Right kidney (tissue), 1 donor: ENCODE measurements at regions not wholly inside any gene's neighbourhood (a gene's known extent, or its start where the extent isn't known, plus 50 kb on each side); places are given as distances from the start of the nearest gene placed in this dataset.
"Not testable (repeated sequence)": the region's sequence is repeated elsewhere in the genome, so short reads cannot be mapped to it uniquely, and the experiment has no call there.

Experiments used
- DNase-seq: peaks from one replicate; pipeline ENCODE4 v3.0.0-alpha.2; 2016

DNA sequence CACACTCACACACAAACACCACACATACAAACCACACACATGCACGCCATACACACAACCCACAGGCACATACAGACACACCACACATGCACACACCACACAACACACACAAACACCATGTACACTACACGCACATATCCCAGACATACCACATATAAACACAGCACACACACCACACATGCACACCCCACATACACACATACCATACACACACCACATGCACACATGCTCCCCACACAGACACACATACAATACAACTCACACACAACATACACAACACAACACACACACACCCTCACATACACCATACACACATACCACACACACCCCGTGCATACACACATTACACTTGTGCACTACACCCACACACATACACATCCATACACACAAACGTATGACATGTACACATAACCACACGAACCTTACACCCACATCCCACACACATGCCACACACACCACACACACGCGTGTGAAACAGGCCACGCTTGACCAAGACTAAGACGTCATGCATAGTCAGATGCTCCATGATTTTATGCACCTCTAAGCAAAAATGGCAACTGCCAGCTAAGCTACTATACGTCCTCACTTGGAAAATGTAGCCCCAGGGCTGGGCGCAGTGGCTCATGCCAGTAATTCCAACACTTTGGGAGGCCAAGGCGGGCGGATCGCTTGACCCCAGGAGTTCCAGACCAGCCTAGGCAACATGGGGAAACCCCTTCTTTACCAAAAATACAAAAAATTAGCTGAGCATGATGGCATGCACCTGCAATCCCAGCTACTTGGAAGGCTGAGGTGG is 77.4 kb upstream of the TMPRSS2 start:
- no peak for DNase-seq

DNA sequence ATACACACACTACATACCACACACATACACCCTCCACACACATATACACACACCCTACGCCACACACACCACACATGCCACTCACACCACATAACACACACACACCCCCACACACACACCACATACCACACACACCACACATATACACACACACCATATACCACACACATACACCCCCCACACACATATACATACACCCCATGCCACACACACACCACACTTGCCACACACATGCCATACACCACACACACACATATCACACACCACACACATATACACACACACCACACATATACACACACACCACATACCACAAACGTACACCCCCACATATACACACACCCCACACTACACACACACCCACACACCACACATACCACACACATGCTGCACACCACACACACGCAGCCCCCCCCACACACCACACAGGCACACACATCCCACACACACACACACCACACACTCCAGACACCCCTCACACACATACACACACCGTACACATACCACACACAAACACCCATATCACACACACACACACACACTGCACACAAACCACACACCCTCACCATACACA is 76.7 kb upstream of the TMPRSS2 start:
- no peak for DNase-seq

DNA sequence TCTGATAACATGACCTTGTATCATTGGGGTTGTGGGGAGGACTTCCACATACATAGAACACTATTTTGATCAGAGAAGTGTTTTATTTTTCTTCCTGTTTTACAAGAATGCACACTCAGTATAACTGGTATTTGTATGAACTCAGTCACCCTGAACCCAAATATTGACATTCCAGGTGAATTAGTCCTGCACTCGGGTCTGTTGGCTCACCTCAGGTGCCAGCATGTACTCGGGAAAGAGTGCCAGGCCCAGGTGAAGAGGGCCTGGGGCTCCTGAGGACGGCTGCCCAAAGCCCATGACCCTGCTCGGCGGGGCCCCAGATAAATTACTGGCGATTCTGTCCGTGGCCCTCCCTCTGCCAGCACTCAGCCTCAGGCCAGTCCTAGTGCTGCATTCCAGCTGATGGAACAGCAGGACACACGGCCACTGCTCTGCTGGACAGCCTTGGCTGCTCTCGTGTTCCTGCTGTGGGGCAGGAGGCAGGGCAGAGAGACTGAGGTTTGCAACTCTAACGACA is 75.4 kb upstream of the TMPRSS2 start:
- DNase-seq: no peak

DNA sequence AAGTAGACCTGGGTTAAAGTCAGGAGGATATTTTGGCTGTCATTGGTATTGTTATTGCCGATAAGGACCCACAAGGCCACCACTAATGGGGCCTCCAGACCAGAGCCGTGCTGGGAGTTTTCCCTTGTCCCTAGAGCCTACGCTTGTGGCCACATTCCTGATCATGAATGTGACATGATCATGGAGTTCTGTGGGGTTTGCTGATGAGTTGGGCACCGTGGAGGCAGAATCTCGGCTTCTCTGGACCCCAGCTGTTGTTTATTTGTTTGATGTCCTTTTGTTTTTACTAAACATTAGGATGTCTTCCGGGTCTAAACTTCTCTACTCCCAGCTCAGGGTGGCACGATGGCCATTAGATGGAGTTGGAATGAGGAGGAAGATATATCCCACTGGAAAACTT is 74.9 kb upstream of the TMPRSS2 start:
- no peak for DNase-seq

DNA sequence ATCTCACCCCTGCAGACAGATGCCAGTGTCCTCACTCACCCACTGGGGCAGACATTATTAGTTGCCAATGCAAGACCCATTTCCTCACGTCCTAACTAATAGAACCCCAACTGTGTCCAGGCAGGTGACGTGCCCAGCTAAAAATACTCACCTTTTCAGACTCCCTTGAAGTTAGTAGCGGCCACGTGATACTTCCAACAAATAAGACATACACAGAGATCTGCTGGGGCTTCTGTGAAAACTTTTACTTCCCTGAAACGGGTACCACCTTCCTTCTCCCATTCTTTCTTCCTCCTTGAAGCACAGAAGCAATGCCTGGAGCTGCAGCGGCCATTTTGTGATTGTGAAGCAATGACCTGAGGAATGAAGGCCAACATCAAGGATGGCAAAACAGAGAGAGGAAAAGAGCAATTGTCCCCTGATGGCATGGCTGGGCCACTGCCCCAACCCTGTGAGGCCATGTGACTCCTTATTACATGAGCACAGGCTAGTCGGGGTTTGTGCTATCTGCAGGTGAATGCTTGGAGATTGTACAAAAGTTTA is 74.4 kb upstream of the TMPRSS2 start:
- DNase-seq: no peak

DNA sequence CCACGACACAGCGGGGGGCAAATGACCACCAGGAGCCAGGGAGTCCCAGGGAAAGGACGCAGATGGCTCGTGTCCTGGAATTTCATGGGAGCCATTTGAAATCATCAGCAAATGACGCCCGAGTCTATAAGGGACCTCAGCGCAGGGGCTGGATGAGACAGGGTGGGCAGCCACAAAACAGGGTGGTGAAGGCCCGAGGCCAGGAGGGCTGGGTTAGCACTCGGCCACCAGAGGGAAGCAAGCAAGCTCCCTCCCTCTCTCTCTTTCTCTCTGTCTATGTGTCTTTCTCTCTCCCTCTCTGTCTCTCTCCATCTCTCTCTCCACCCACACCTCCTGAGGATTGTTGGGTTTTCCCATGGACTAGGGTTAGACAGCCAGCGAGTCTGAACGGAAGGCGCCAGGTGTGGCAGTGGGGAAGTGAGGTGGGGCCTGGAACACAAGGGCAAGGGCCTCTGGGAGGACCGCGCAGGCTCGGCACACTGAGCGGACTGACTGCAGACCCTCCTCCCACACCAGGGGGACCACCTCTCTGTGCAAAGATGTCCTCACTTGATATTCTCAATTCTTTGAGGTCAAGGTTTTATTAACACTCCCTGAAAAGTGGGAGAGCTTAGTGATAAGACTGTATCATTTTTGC is 73.8 kb upstream of the TMPRSS2 start:
- DNase-seq: no peak

DNA sequence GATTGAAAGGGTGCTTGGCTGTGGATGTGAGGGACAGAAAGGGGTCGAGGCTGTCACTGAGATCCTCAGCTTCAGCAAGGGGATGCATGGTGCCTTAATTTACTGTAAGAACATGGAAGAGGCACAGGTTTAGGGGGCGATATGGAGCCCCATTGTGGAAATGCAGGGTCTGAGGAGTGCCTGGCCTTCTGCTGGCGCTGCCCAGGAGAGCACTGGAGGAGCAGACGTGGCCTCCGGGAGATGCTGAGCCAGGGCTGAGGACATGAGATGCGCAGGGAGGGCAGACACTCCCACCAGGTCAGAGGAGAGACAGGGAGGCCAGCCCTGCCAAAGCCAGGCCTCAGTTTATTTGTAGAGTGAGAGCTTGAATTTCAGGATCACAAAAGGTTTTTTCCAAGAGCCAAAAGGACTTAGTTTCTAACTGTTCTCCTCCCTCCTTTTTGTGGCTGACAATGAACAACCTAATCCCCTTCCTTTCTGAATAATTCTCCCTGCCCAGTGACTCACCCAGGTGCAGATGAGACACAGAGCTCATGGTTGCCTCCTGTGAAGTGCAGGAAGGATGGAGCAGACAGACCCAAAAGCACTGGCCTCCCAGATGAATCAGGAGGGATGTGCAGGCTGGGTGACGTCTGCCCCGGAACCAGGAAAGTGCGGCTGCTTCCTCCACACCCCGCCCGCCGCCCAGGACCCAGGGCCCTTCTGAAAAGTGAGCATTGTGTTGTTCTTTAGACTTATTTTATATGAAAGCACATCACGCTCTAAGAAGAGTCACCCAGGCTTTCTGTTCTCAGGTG is 73.0 kb upstream of the TMPRSS2 start:
- no peak for DNase-seq

DNA sequence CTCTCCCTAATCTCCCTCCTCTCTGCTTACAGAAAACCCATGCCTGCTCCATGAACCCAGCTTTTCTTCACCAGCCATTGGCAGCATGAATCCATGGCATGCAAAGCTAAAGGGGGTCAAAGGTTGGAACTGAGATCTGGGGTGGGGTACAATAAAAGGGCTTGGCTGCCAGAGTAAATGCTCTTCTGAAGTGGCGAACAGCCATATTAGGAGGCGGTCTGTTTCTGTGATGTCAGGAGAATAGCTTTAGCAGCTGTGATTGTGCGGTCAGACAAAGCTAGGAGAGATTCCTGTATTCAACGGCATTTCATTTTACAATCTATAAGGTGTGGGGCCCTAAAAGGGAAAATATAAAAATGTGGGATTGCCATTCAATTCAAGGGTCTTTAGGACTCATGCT is 71.7 kb upstream of the TMPRSS2 start:
- DNase-seq: no peak

DNA sequence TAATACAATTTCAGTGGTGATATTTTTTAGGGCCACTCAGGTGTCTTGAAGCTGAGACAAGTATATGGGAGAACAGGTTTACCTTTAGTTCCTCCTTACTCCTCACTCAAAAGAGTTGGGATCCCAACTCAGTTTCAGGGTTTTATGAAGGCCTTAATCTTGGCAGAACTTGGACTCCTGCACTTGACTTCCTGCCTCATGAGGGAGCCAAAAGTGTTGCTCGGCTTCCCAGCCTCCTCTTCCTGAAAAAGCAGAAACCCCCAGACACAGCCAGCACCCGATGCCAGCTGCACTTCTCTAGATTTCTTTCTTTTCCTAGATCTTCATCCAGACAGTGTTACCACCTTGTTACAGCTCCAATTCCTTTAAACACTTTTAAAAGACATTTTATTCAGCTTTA is 70.8 kb upstream of the TMPRSS2 start:
- DNase-seq: no peak

DNA sequence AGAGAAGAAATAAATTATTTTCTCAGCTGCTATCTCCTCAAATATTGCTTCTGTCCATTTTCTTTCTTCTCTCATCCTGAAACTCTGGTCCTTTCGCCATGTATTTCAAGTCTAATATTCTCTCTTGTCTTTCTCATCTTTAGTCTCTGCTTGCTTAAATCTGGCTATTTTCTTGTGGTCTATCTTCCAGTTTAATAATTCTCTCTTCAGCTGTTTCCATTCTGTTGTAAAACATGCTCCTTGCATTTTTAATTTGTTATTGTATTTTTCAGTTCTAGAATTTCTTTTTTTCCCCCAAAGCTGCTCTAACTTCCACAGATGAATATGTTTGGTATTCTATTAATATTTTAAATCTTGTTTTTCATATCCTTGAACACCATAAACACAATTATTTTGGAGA is 70.1 kb upstream of the TMPRSS2 start:
- DNase-seq: no peak

DNA sequence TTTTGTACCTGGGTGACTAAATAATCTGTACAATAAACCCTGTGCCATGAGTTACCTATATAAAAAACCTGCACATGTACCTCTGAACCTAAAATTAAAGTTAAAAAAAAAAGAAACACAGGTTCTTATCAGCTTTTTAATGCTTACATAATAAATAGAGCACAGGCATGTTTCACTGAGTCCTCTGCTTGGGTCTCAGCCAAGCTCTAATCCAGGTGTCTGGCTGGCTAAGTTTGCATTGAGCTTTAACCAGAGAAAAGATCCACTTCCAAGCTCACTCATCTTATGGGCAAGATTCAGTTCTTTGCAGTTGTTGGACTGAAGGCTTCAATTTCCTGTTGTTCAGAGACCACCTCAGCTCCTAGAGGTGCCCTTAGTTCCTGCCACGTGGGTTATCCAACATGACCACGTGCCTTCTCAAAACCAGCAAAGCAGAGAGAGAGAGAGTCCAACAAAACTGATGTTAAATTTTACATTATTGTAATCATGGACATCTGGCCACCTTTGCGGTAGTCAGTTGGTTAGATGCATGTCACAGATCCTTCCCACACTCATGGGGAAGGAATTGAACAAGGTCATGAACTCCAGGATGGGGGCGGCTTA is 68.2 kb upstream of the TMPRSS2 start:
- DNase-seq: no peak

DNA sequence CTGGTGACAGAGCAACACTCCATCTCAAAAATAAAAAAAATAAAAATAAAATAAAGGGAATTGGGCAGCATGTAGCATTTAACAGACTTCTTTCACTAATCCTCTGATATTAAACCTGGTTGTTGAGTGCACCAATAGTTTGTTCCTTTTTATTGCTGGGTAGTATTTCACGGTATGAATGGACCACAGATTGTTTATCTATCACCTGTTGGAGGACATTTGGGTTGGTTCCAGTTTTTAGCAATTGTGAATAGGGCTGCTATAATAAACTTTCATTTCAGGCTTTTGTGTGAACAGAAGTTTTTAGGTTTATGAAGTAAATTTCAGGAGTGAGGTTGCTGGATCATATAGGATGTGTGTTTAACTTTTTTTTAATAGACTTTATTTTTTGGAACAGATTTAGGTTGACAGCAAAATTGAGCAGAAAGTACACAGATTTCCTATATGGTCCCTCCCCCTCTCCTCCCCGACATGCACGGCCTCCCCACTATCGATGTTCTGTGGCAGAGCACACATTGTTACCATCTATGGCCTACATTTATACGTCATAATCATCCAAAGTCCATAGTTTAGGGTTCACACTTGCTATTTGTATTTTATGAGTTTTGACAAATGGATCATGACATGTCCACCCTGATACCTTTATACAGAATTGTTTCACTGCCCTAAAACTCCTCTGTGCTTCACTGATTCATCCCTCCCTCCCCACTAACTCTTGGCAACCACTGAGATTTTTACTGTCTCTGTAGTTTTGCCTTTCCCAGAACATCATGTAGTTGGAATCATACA is 66.1 kb upstream of the TMPRSS2 start:
- DNase-seq: no peak

DNA sequence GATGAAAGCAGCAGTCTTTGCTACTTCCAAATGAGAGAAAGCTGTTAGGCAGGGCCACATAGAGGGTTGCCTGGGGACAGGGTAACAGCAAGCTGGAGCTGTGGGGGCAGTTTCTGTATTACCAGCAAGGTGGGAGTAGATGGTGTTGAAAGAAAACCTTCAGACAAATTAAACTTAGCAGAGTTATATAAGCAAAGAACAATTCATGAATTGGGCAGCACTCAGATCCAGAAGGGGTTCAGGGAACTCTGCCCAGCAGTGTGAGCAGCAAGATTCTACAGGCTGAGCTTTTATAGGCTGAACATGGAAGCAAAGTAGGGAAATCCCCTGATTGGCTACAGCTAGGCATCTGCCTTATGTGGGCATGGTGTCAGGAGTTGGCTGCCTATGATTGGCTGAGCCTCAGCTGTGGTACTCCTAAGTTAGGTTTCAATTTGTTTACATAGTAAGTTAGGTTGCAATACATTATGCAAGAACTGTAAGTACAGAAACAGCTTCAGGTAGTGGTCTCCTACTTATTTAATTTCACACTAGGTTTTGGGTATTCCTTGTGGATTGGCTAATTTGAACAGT is 64.1 kb upstream of the TMPRSS2 start:
- DNase-seq: no peak

DNA sequence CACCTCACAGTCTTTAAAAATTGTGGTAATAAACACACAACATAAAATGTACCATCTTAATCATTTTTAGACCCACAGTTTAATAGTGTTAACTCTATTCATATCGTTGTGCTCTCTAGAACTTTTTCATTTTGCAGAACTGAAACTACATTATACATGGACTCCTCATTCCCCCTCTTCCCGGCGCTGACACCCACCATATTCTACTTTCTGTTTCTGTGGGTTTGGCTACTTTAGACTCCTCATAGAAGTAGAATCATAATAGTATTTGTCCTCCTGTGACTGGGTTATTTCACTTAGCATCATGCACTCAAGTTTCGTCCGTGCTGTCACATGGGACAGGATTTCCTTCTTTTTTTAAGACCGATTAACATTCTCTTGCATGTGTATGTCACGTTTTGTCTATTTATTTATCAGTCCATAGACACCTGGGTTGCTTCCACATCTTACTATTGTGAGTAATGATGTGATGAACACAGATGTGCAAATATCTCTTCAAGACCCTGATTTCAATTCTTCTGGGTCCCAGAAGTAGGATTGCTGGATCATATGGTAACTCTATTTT is 62.9 kb upstream of the TMPRSS2 start:
- no peak for DNase-seq

DNA sequence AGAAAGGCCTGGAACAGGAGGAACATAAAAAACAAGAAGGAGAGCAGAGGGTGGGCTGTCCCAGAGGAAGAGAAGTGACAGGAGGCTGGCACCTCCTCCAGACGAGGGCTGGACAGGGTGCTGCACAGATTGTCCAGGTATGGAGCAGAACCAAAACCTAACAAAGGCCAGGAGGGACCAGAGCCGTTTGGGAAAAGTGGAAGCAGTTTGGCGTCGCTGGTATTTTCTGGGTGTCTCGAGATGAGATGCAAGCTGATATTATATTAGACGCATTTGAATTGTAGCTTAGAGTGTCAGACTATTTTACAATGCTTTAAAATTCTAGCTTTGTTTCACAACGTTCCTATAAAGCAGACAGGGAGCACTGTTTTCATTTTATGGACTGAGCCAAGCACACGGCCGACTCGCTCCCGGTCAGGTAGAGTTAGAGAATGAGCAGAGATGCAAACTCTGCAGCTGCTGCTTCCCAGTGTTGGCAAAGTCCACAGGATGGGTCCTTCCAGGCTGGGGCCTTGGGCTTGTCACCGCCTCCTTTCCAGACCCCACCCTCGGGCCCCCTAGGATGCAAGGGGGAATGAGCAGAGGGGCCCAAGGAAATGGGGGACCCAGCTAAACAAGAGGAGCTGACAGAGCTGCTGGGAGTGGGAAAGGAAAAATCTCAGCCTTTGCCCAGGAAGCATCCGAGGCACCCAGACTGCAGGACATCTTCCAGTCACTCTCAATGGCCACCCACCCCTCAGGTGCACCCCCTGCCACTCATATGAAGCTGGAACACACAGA is 60.8 kb upstream of the TMPRSS2 start:
- no peak for DNase-seq

DNA sequence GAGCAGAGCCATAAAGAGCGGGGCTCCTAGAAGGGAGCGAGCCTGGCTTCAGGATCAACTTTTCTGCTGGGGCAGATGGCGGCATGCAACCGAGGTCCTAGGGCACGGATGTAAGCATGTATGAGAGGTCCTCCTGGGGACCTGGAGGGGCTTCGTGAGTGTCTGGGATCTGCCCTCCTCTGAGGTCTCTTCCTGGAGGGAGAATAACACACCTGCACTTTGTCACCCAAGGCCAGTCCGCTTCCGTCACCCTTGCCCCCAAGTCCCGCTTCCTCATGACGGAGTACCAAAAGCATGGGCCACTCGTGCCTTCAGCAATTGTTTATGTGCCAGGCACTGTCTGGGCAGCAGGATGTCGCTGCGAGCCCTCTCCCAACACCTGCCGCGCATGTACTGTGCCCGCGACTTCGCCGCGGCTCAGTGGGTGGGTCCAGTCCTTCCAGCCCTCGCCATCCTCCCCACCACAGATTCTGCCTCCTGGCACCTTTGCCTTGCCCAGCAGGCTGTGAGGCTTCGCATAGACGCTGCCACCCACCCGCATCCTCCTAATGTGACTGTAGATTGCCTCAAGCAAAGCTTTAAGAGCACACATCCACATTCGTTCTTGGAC is 60.0 kb upstream of the TMPRSS2 start:
- DNase-seq: no peak

DNA sequence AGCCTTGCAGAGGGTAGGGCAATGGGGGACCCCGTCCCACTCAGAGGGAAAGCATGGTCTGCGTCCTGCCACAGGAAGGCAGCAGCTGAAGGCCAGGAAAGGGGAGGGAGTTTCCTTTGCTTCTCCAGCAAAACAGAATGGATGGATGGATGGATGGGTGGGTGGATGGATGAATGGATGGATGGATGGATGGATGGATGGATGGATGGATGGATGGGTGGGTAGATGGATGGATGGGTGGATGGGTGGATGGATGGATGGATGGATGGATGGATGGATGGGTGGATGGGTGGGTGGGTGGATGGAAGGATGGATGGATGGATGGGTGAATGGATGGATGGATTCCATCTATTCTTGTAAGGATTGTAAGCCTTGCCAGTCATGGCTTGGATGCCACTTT is 59.3 kb upstream of the TMPRSS2 start:
- DNase-seq: not testable (repeated sequence)

DNA sequence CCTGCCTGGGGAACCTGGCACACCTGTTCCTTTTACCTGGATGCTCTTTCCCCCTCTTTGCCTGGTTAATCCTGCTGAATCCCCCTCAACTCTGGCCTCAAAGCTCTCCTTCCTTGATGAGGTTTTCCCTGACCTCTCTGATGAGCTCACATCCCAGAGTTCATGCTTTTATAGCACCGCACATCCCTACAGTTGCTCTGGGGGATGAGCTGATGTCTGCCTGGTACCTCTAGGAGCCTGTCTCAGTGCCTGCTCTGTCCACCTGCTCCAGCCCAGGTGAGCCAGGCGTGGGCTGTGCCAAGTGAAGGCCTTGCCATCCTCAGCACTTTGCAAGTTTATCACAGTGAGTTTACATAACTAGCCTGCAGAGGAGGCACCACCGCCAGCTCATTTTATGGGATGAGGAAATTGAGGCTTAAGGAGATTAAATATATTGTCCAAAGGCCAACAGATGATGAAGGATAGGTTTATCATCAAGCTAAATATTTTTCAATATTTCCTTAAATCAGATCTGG is 58.6 kb upstream of the TMPRSS2 start:
- no peak for DNase-seq

DNA sequence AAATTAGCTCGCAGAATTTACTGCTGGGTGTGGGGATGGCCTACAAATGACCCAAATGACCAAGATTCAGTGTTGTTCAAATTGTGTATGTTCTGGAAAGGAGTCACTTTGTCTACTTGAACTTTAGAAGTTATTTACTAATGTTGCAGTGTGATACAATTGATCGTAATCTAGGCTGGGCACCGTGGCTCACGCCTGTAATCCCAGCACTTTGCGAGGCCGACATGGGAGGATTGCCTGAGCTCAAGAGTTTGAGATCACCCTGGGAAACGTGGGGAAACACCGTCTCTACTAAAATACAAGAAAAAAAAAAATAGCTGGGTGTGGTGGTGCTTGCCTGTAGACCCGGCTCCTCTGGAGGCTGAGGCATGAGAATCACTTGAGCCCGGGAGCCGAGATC is 57.6 kb upstream of the TMPRSS2 start:
- no peak for DNase-seq
